OCI-LY7 (cell line): ENCODE measurements at regions not wholly inside any gene's neighbourhood (a gene's known extent, or its start where the extent isn't known, plus 50 kb on each side); places are given as distances from the start of the nearest gene placed in this dataset.

ENCODE experiments used
- BruUV-seq: library from RNA; stranded (reverse); fragments of 400-500 nt; replicated peaks from 2 replicates; lab custom pipeline; 2021; lab: Mats Ljungman, UMichigan
- CTCF ChIA-PET: fragments of 300-600 bp; sonication (Branson Sonifier 250); formaldehyde crosslinking; loops from one replicate; lab custom pipeline; 2022; ENCODE audit warnings: antibody characterized with exemption; ENCODE audit not compliant: unreplicated experiment; lab: Charles Lee
- POLR2A ChIA-PET: fragments of 300-600 bp; sonication (Branson Sonifier 250); formaldehyde crosslinking; loops from one replicate; lab custom pipeline; 2022; ENCODE audit warnings: antibody characterized with exemption; lab: Charles Lee
- DNase-seq: peaks from one replicate; pipeline ENCODE4 v3.0.0-alpha.2; 2015; ENCODE audit warnings: low spot score
- H2AFZ ChIP-seq: fragments of 200-600 bp; sonication (generic), shearing (Covaris generic); 2 replicates; pipeline ENCODE4 v1.6.1; 2014; ENCODE audit warnings: mild to moderate bottlenecking, antibody characterized with exemption, low read length, moderate library complexity
- H3K27ac ChIP-seq: fragments of 200-600 bp; sonication (generic); 2 replicates; pipeline ENCODE4 v1.5.1; 2014; ENCODE audit warnings: mixed run types, low read depth, mild to moderate bottlenecking, moderate library complexity, low read length, inconsistent platforms; ENCODE audit not compliant: poor library complexity, severe bottlenecking
- H3K36me3 ChIP-seq: fragments of 200-600 bp; sonication (generic); 2 replicates; pipeline ENCODE4 v1.6.1; 2014; ENCODE audit warnings: mild to moderate bottlenecking, antibody characterized with exemption, low read length, moderate library complexity, mixed read lengths; ENCODE audit not compliant: insufficient read depth
- H3K4me1 ChIP-seq: fragments of 200-600 bp; sonication (generic); 2 replicates; pipeline ENCODE4 v1.5.1; 2014; ENCODE audit warnings: mild to moderate bottlenecking, low read length; ENCODE audit not compliant: insufficient read depth, poor library complexity, severe bottlenecking
- H3K4me2 ChIP-seq: fragments of 200-600 bp; sonication (generic); 2 replicates; pipeline ENCODE4 v1.6.1; 2014; ENCODE audit warnings: mild to moderate bottlenecking, low read length
- H3K4me3 ChIP-seq: fragments of 200-600 bp; sonication (generic); 2 replicates; pipeline ENCODE4 v1.5.1; 2014; ENCODE audit warnings: mild to moderate bottlenecking, low read depth, low read length; ENCODE audit not compliant: poor library complexity, severe bottlenecking
- H3K79me2 ChIP-seq: fragments of 200-600 bp; sonication (generic); 2 replicates; pipeline ENCODE4 v1.6.1; 2016; ENCODE audit warnings: low read depth, mild to moderate bottlenecking, low read length, moderate library complexity, mixed read lengths; ENCODE audit not compliant: insufficient read depth
- H3K9me2 ChIP-seq: fragments of 200-600 bp; sonication (generic); 2 replicates; pipeline ENCODE4 v1.6.1; 2016; ENCODE audit warnings: mild to moderate bottlenecking, low read length, mixed read lengths; ENCODE audit not compliant: insufficient read depth
- H3K9me3 ChIP-seq: fragments of 200-600 bp; sonication (generic); 2 replicates; pipeline ENCODE4 v1.6.1; 2014; ENCODE audit warnings: mild to moderate bottlenecking, mixed run types, low read length, mixed read lengths
- H4K20me1 ChIP-seq: fragments of 200-600 bp; sonication (generic); 2 replicates; pipeline ENCODE4 v1.6.1; 2014; ENCODE audit warnings: mild to moderate bottlenecking, antibody characterized with exemption, low read length, moderate library complexity, mixed read lengths; ENCODE audit not compliant: insufficient read depth
- CTCF ChIP-seq: fragments of 200-600 bp; sonication (generic); conservative IDR thresholded peaks from 2 replicates; pipeline ENCODE4 v1.5.1; 2014; ENCODE audit warnings: mild to moderate bottlenecking, antibody characterized with exemption, low read length, moderate library complexity, mixed read lengths
- EZH2phosphoT487 ChIP-seq: fragments of 200-600 bp; sonication (generic); IDR thresholded peaks from 2 replicates; pipeline ENCODE4 v1.6.1; 2018; ENCODE audit warnings: low read depth, borderline replicate concordance, mild to moderate bottlenecking, mixed run types, antibody characterized with exemption, low read length, moderate library complexity, mixed read lengths
- intact Hi-C: fragments of 100-400 bp; cut with micrococcal nuclease; formaldehyde crosslinking; loops from one replicate; pipeline ENCODE4 v1.10.0; 2022; ENCODE audit not compliant: unreplicated experiment

GRCh38 chr11:119978696-119979095, 159.2 kb downstream of the TRIM29 start:
- no peaks in the 10 kb centered on the region for H3K9me3 ChIP-seq
- no peaks in the 10 kb centered on the region for H3K4me1 ChIP-seq
- BruUV-seq = no TSS peak
- DNase-seq = no peak
- intact Hi-C loops = no loop called here
- H3K36me3 ChIP-seq = no peaks in the 10 kb centered on the region
- H3K27ac ChIP-seq = no peak overlapping the region
- no peaks in the 10 kb centered on the region for H3K79me2 ChIP-seq
- no peak for TF ChIP-seq CTCF
- TF ChIP-seq EZH2phosphoT487 = no peak
- H4K20me1 ChIP-seq = no peaks in the 10 kb centered on the region
- H2AFZ ChIP-seq = no peak overlapping the region
- no peak overlapping the region for H3K4me3 ChIP-seq
- ChIA-PET POLR2A (no interaction called here), CTCF (no interaction called here)
- H3K4me2 ChIP-seq = no peak overlapping the region
- H3K9me2 ChIP-seq = no peaks in the 10 kb centered on the region

GRCh38 chr11:119977881-119978280, 160.0 kb downstream of the TRIM29 start:
- intact Hi-C loops = no loop called here
- CTCF ChIA-PET = no interaction called here
- Histone ChIP-seq H3K4me2 (no peak overlapping the region), H3K27ac (no peak overlapping the region), H3K9me3 (no peaks in the 10 kb centered on the region), H3K79me2 (no peaks in the 10 kb centered on the region), H2AFZ (no peak overlapping the region), H3K4me1 (no peaks in the 10 kb centered on the region), H4K20me1 (no peaks in the 10 kb centered on the region), H3K36me3 (no peaks in the 10 kb centered on the region), H3K9me2 (no peaks in the 10 kb centered on the region), H3K4me3 (no peak overlapping the region)
- no peak for TF ChIP-seq EZH2phosphoT487
- no peak for TF ChIP-seq CTCF
- no peak for DNase-seq
- no TSS peak for BruUV-seq
- POLR2A ChIA-PET = no interaction called here

- H3K4me1 ChIP-seq = no peaks in the 10 kb centered on the region
- BruUV-seq = no TSS peak
- POLR2A ChIA-PET = no interaction called here
- CTCF ChIA-PET = no interaction called here
- intact Hi-C loops = no loop called here
- no peak for DNase-seq
- no peak overlapping the region for H3K27ac ChIP-seq
- no peaks in the 10 kb centered on the region for H3K9me3 ChIP-seq
- no peaks in the 10 kb centered on the region for H3K36me3 ChIP-seq
- H3K9me2 ChIP-seq = no peaks in the 10 kb centered on the region
- H3K79me2 ChIP-seq = no peaks in the 10 kb centered on the region
- no peak overlapping the region for H2AFZ ChIP-seq
- no peaks in the 10 kb centered on the region for H4K20me1 ChIP-seq
- H3K4me2 ChIP-seq = no peak overlapping the region
- H3K4me3 ChIP-seq = no peak overlapping the region
- no peak for TF ChIP-seq CTCF
- TF ChIP-seq EZH2phosphoT487 = no peak
These were observed 160.4 kb downstream of the TRIM29 start for GRCh38 chr11:119977561-119977860.
